NCI-H460 (cell line): ENCODE measurements at regions not wholly inside any gene's neighbourhood (a gene's known extent, or its start where the extent isn't known, plus 50 kb on each side); places are given as distances from the start of the nearest gene placed in this dataset.
"Not testable (repeated sequence)": the region's sequence is repeated elsewhere in the genome, so short reads cannot be mapped to it uniquely, and the experiment has no call there.

Experiments
- DNase-seq: peaks from one replicate; pipeline ENCODE4 v3.0.0-alpha.2; 2016; ENCODE audit warnings: low read depth; ENCODE audit errors: extremely low read depth

- no peak for DNase-seq
Measured at GRCh38 chr15:69873807-69874206, 223.9 kb downstream of the TLE3 start.

GRCh38 chr15:69874321-69874720, 223.4 kb downstream of the TLE3 start:
- DNase-seq: no peak

- DNase-seq: no peak
Measured at GRCh38 chr15:69876064-69876940, 221.4 kb downstream of the TLE3 start.

- not testable (repeated sequence) for DNase-seq
Measured at GRCh38 chr15:69879963-69880362, 217.8 kb downstream of the TLE3 start.

DNA sequence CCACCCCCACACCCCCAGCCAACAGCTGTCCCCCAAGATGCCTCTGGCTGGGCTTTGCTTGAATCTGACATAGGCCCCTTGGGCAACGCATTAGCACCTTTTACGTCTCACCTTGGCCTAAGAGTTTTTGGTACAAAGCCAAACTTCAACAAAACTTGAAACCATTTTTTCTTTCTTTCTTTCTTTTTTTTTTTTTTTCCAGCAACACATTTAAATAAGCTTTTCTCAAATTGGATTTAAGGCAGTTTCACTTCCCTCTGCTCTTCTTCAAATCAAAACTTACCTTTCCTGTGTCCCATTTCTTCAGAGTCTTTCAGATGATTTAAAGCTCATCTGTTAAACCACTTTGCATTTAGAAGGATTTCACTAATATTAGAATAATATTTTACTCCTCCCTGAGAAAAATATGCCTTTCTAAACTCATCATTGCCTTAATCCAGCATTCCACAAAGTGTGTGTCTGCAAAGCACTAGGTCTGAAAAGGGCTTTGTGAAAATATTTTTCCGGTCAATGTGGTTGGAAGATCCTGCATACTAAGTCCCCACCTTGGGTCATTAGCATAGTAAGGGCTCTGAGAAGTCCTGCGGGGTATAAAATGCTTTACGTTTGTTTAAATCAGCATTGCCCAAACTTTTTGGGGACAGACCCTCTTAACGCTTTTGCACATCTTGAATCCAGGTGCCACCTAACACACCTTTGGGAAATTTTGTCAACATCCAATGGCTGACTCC, 217.0 kb downstream of the TLE3 start:
- DNase-seq: no peak

GRCh38 chr15:69881302-69881670, 216.4 kb downstream of the TLE3 start:
- no peak for DNase-seq

DNA sequence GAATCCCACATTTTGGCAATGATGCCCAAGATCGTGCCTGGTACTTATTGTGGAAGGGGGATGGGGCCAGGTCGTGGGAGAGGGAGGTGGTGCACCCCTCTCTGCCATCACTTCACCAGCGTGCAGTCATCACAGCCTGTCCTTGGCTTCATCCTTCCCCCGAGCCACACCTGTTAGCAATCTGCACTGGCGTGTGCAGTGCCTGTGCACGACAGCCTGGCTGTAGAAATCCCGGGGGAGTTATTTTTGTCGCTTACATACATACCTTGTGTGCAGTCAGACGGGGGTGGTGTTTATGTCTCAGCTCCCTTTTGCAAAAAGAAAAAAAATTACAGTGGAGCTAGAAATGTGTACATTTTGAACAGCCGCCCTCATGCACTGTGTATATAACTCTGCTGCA, 216.0 kb downstream of the TLE3 start:
- DNase-seq: no peak

GRCh38 chr15:69883306-69883705, 214.4 kb downstream of the TLE3 start:
- DNase-seq: no peak

DNA sequence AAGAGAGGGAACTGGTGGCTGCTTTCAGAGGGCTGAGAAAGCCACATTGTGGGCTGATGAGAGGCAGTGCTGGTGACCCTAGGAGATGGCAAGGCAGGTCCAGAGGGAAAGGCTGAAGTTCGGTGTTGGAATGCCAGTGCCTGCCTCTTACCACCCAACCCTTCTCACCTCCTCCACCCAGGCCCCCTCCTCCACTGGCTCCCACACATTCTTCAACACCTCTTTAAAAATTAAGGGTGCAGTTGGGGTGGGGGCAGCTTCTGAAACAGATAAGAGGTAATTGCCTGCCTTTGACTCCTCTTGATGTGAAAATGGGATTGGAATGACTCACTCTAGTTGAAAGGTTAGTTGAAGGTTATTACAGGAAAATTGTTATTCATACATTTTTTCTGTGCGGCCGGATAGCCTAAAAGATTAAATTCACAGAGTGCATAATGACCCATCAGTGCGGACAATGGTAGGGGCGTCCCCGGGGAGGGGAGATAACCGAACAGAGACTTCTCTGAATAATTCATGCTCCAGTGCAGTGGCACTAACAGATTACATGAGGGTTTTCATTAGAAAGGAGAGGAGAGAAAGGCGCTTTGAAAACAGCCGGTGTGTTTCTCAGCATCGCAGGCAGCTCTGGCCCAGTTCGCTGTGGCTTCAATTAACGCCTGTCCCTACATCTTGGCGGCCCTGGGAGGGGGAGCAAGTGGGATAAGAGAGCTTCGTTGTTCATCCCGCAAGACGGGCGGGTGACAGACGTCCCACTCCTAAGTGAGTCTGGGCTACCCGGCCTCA, 212.4 kb downstream of the TLE3 start:
- no peak for DNase-seq

DNA sequence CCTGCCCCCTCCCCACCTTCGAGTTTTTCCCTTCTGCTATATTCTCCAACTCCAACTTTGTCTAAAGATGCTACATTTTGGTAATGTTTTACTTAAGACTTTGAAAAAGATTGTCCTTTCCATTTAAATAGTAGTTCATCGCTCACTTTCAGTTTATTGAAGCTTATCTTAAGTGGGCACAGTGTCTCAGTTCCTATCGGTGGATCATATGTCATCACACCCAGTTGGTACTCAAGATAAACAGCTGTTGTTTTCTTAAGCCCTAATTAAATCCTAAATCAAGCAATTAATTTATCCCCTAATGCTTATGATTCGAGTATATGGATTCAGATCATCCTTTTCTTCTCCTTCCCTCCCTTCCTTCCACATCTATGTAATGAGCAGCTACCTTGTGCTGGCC, 210.7 kb downstream of the TLE3 start:
- no peak for DNase-seq

DNA sequence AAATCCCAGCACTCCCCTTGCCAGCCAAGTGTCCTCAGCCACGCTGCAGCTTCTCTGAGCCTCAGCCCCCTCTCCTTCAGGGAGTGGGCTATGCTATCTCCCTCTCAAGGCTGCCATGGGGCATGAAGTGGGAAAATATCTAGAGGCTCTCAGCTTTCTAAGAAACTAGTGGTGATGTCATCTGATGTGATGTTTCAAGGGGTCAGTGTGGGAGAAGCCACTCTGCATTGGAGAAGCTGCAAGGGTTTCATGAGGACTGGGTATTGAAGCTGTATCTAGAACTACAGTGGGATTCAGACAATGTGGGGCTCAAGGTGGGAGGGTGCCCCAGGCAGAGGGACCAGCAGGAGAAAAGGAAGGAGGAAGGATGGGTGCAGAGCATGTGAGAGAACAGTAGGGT, 210.2 kb downstream of the TLE3 start:
- no peak for DNase-seq

GRCh38 chr15:69888406-69888805, 209.3 kb downstream of the TLE3 start:
- no peak for DNase-seq

- no peak for DNase-seq
Measured at GRCh38 chr15:69891070-69891536, 206.6 kb downstream of the TLE3 start.

DNA sequence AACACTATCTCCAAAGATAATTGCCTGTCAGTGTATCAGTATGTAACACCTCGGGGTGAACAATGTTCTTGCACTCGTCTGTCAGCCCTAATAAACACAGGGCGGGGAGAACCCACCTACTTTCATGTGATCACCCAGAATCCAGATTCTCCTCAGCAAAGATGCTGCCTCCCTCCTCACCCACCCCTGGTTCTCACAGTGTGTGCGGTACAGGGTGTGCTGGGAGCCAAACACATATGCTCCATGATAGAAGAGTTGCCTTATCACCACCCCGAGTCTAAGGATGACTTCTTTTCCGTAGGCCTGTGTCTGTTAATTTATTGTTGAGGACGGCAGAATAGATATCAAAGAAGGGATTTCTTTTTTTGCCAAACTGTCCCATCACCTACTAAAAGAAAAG, 206.1 kb downstream of the TLE3 start:
- DNase-seq: no peak

DNA sequence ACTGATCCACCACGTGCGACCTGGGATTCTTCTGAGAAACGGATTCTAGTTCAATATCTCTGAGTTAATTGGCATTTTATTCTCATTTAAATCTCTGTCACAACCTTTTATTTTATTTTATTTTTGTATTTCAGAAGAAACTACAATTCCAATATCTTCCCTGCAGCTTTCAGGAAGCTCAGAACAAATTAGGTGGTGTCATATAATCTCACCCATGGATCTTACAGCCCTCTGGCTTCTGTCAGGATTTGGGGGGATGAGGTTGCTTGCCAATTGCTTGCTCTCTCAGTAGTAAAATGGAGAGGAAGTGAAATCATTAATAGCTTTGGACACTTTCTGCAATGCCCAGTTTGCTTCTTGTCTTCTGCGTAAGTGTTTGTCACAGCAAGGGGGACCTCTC, 205.4 kb downstream of the TLE3 start:
- DNase-seq: no peak

DNA sequence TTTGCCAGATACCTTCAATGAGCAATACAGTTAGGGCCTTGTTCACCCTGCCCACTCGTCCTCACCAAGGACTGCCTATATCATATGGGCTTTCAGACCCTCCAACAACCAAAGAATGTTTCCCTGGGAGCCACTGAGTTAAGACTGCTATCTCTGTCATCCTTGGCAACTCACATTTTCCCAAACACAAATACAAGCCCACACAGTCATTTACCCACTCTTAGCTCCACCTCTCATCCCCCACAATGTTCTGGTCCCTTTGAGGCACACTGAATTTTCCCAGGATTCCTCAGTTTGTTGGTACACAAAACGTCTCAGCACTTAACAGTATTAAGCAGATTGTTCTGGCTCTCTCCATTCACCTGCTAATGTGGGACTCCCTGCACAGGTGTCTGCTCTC, 204.6 kb downstream of the TLE3 start:
- no peak for DNase-seq

DNA sequence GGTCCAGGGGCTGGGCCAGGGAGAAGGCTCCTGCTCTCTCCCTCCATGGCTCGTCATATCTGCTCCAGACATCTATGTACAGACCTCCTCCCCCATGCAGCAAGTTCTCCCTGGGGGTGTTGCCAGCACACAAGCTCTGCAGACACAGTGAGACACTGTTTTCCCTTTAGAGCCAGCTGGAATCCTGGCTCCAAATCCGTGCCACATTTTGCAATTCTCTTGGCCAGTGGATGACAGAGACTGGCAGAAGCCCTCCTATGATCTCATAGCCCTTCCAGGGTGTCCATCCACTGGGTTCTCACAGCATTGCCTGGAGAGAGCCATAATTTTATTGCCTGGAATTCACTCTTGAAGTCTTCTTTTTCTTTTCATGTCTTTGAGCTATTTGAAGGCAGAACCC, 203.9 kb downstream of the TLE3 start:
- DNase-seq: no peak

DNA sequence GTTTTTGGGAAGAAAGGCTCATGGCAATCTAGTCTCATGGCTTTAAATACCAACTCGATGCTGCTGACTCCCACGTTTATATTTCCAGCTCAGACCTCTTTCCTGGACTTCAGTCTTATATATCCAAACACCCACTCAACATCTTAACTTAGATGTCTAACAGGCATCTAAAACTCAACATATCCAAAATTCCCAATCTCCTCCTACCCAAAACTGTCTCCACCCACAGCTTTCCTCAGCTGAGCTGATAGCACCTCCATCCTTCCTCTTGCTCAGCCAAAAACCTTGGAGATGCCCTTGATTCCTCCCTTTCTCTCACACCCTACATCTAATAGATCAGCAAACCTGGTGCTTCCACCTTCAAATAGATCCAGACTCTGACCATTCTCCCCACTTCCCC, 202.5 kb downstream of the TLE3 start:
- DNase-seq: no peak

- no peak for DNase-seq
Measured at GRCh38 chr15:69896606-69897005, 201.1 kb downstream of the TLE3 start.

GRCh38 chr15:69897061-69897460, 200.7 kb downstream of the TLE3 start:
- no peak for DNase-seq
